Sigmoid colon (tissue), 4 donors: ENCODE measurements at regions not wholly inside any gene's neighbourhood (a gene's known extent, or its start where the extent isn't known, plus 50 kb on each side); places are given as distances from the start of the nearest gene placed in this dataset.
A peak's percentile ranks its signal among the peaks of the same experiment; 100 is the strongest.

Source experiments
- EP300 ChIP-seq, 4 donors: sonication (generic); formaldehyde crosslinking; IDR thresholded peaks; one replicate each; pipeline ENCODE4 v1.6.1; 2017; ENCODE audit warnings: antibody characterized with exemption in 4 of 4
- POLR2A ChIP-seq, 2 donors: fragments of 450-650 bp; IDR thresholded peaks; one replicate each; pipeline ENCODE4 v1.6.1; 2016; ENCODE audit warnings: antibody characterized with exemption in 2 of 2, mild to moderate bottlenecking in 2 of 2, moderate library complexity in 2 of 2
- POLR2AphosphoS5 ChIP-seq, 4 donors: sonication (generic); formaldehyde crosslinking; IDR thresholded peaks; one replicate each; pipeline ENCODE4 v1.6.1; 2017; ENCODE audit warnings: antibody characterized with exemption in 4 of 4
- TF ChIP-seq, protein P1 (sequence below), 4 experiments: fragments of 450-650 bp in 3 of 4; fragments of 200-600 bp in 1 of 4; IDR thresholded peaks; one replicate each; pipeline ENCODE4 v1.5.1; 2016 to 2019; ENCODE audit warnings: antibody characterized with exemption in 4 of 4, mild to moderate bottlenecking in 3 of 4, moderate library complexity in 2 of 4

DNA sequence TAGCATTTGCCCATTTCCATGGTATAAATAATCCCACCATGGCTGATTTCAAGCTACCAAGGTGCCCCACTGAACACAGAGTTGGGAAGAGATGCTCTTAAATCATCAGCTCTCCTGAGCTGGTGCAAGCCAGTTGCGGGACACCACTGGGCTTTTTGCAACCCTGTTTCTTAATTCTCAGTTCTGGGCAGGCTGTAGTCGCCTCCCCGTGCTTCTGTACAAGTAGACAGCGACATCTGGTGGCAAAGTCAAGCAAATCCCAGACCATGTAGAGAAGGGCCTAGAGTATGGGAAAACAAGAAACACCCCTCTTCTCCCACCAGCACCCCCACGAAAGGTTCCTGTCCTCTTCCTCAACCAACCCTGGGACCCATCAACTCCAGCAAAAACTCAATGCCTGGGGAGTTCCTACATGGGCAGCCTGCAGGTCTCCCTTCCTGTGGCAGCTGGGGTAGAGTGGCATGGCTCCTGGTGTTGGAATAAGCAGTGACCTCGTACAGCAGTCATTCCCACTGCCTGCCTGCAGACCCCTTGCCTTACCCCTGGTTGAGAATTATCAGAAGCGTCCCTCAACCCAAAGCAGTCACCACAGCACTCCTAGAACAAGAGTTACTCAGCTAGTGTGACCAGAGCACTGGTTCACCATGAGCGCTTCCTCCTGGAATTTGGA, 68.4 kb downstream of the IGLL5 start:
- TF ChIP-seq, protein P1, sequence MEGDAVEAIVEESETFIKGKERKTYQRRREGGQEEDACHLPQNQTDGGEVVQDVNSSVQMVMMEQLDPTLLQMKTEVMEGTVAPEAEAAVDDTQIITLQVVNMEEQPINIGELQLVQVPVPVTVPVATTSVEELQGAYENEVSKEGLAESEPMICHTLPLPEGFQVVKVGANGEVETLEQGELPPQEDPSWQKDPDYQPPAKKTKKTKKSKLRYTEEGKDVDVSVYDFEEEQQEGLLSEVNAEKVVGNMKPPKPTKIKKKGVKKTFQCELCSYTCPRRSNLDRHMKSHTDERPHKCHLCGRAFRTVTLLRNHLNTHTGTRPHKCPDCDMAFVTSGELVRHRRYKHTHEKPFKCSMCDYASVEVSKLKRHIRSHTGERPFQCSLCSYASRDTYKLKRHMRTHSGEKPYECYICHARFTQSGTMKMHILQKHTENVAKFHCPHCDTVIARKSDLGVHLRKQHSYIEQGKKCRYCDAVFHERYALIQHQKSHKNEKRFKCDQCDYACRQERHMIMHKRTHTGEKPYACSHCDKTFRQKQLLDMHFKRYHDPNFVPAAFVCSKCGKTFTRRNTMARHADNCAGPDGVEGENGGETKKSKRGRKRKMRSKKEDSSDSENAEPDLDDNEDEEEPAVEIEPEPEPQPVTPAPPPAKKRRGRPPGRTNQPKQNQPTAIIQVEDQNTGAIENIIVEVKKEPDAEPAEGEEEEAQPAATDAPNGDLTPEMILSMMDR (IDR thresholded peaks at IDR 0.05), result peak; percentile 61 to 75 (median 69)
- TF ChIP-seq POLR2AphosphoS5 (IDR thresholded peaks at IDR 0.05) (no peak), POLR2A (IDR thresholded peaks at IDR 0.05) (no peak), EP300 (IDR thresholded peaks at IDR 0.05) (no peak)
